Neuronal stem cell (in vitro differentiated cells): ENCODE measurements at regions not wholly inside any gene's neighbourhood (a gene's known extent, or its start where the extent isn't known, plus 50 kb on each side); places are given as distances from the start of the nearest gene placed in this dataset.

ENCODE experiments used
- DNase-seq: peaks from one replicate; pipeline ENCODE4 v3.0.0-alpha.2; 2013; ENCODE audit warnings: low spot score
- H2AFZ ChIP-seq: one replicate; pipeline ENCODE4 v1.6.1; 2013; ENCODE audit warnings: mild to moderate bottlenecking, low read length, inconsistent platforms
- H2AK5ac ChIP-seq: 2 replicates; pipeline ENCODE4 v1.6.1; 2013; ENCODE audit warnings: low read depth, mild to moderate bottlenecking, inconsistent platforms, low read length, moderate library complexity, mixed read lengths
- H2BK120ac ChIP-seq: 2 replicates; pipeline ENCODE4 v1.6.1; 2013; ENCODE audit warnings: low read depth, mild to moderate bottlenecking, inconsistent platforms, low read length, moderate library complexity, mixed read lengths
- H2BK12ac ChIP-seq: one replicate; pipeline ENCODE4 v1.6.1; 2013; ENCODE audit warnings: low read length, inconsistent platforms
- H2BK15ac ChIP-seq: 2 replicates; pipeline ENCODE4 v1.6.1; 2013; ENCODE audit warnings: mild to moderate bottlenecking, low read length, inconsistent platforms, mixed read lengths
- H2BK5ac ChIP-seq: one replicate; pipeline ENCODE4 v1.6.1; 2013; ENCODE audit warnings: inconsistent platforms, mild to moderate bottlenecking, low read length, moderate library complexity
- H3K14ac ChIP-seq: one replicate; pipeline ENCODE4 v1.6.1; 2013; ENCODE audit warnings: low read length, inconsistent platforms
- H3K18ac ChIP-seq: 2 replicates; pipeline ENCODE4 v1.6.1; 2013; ENCODE audit warnings: low read length, inconsistent platforms
- H3K23ac ChIP-seq: 2 replicates; pipeline ENCODE4 v1.6.1; 2013; ENCODE audit warnings: low read depth, mild to moderate bottlenecking, mixed read lengths, low read length, inconsistent platforms; ENCODE audit not compliant: poor library complexity
- H3K27ac ChIP-seq: replicated peaks from 3 replicates; pipeline ENCODE4 v1.5.1; 2013; ENCODE audit warnings: low read length, inconsistent platforms
- H3K27me3 ChIP-seq, 3 experiments: 2 replicates each; pipeline ENCODE4 v1.6.1; 2013; ENCODE audit warnings: low read length in 3 of 3, mild to moderate bottlenecking in 2 of 3, inconsistent platforms in 1 of 3, low read depth in 1 of 3, mixed read lengths in 1 of 3, moderate library complexity in 1 of 3; ENCODE audit not compliant: control insufficient read depth in 3 of 3, insufficient read depth in 3 of 3
- H3K36me3 ChIP-seq, 2 donors: replicated peaks in 1 of 2; 2 replicates each; pipeline ENCODE4 v1.6.1; 2013; ENCODE audit warnings: low read length in 2 of 2; ENCODE audit not compliant: control insufficient read depth in 2 of 2, insufficient read depth in 2 of 2
- H3K4ac ChIP-seq: 2 replicates; pipeline ENCODE4 v1.6.1; 2013; ENCODE audit warnings: inconsistent platforms, mild to moderate bottlenecking, low read length, moderate library complexity
- H3K4me1 ChIP-seq, 2 donors: 1 replicate in 1 of 2; 2 replicates in 1 of 2; pipeline ENCODE4 v1.6.1; 2013; ENCODE audit warnings: low read length in 2 of 2, low read depth in 1 of 2; ENCODE audit not compliant: control insufficient read depth in 2 of 2, insufficient read depth in 1 of 2
- H3K4me2 ChIP-seq: one replicate; pipeline ENCODE4 v1.6.1; 2013; ENCODE audit warnings: mild to moderate bottlenecking, low read length, inconsistent platforms; ENCODE audit not compliant: insufficient read depth, poor library complexity, severe bottlenecking
- H3K4me3 ChIP-seq, 2 donors: 2 replicates each; pipeline ENCODE4 v1.5.1; 2013; ENCODE audit warnings: low read length in 2 of 2, mild to moderate bottlenecking in 2 of 2, inconsistent platforms in 1 of 2, moderate library complexity in 1 of 2
- H3K79me1 ChIP-seq: one replicate; pipeline ENCODE4 v1.6.1; 2013; ENCODE audit warnings: low read depth, mild to moderate bottlenecking, inconsistent platforms, low read length, moderate library complexity
- H3K9ac ChIP-seq: one replicate; pipeline ENCODE4 v1.6.1; 2013; ENCODE audit warnings: mild to moderate bottlenecking, low read depth, low read length, inconsistent platforms; ENCODE audit not compliant: poor library complexity
- H3K9me3 ChIP-seq, 2 donors: replicated peaks in 1 of 2; 2 replicates each; pipeline versions ENCODE3 to v1.6.1; 2013; ENCODE audit warnings: low read length in 2 of 2, mild to moderate bottlenecking in 2 of 2, inconsistent platforms in 1 of 2, low read depth in 1 of 2, mixed read lengths in 1 of 2, moderate library complexity in 1 of 2; ENCODE audit not compliant: control insufficient read depth in 2 of 2, insufficient read depth in 1 of 2
- H4K8ac ChIP-seq: one replicate; pipeline ENCODE4 v1.6.1; 2013; ENCODE audit warnings: low read depth, mild to moderate bottlenecking, inconsistent platforms, low read length, moderate library complexity
- H4K91ac ChIP-seq: one replicate; pipeline ENCODE4 v1.6.1; 2013; ENCODE audit warnings: low read length, low read depth, mild to moderate bottlenecking, inconsistent platforms; ENCODE audit not compliant: poor library complexity
- WGBS, 2 donors: extraction: QIAGEN DNeasy Blood & Tissue Kit; methylation state at CpG; one replicate each; pipeline ENCODE4 v1.1.7; 2013; ENCODE audit warnings: missing lambda C conversion rate in 2 of 2, mixed read lengths in 1 of 2; ENCODE audit not compliant: insufficient read length in 2 of 2, insufficient replicate concordance in 1 of 2; ENCODE audit errors: extremely low coverage in 2 of 2; 5-methylcytosine and 5-hydroxymethylcytosine counted together

- H3K14ac ChIP-seq, result peak overlapping the region; percentile 42
- H2BK12ac ChIP-seq, result no peak overlapping the region
- no peak overlapping the region for H3K4me2 ChIP-seq
- no peak overlapping the region for H3K4me3 ChIP-seq
- no peak overlapping the region for H2BK120ac ChIP-seq
- no peak overlapping the region for H3K9ac ChIP-seq
- no peak overlapping the region for H4K8ac ChIP-seq
- H2BK15ac ChIP-seq, result no peak overlapping the region
- H4K91ac ChIP-seq, result no peak overlapping the region
- peak overlapping the region; percentile 51 for H2AK5ac ChIP-seq
- H3K4ac ChIP-seq, result no peak overlapping the region
- H3K27me3 ChIP-seq, result no peaks in the 10 kb centered on the region
- H3K79me1 ChIP-seq, result no peaks in the 10 kb centered on the region
- H3K27ac ChIP-seq, result no peak overlapping the region
- whole genome bisulfite sequencing, 2 donors, result no CpG with 5 or more reads among the region's 1 CpG
- no peak overlapping the region for H3K18ac ChIP-seq
- H3K36me3 ChIP-seq, result no peaks in the 10 kb centered on the region
- H2BK5ac ChIP-seq, result no peak overlapping the region
- no peak for DNase-seq
- no peak overlapping the region for H2AFZ ChIP-seq
- H3K4me1 ChIP-seq, result peaks cover 6 to 7% of the 10 kb centered on the region in 2 donors
- H3K23ac ChIP-seq, result no peak overlapping the region
- H3K9me3 ChIP-seq, result no peaks in the 10 kb centered on the region
These were observed 51.4 kb upstream of the ID3 start for GRCh38 chr1:23610677-23611076.

GRCh38 chr1:23609971-23610370 lies 50.7 kb upstream of the ID3 start:
- Histone ChIP-seq H2BK12ac (no peak overlapping the region), H2BK5ac (no peak overlapping the region), H4K8ac (no peak overlapping the region), H2AFZ (no peak overlapping the region), H2BK120ac (no peak overlapping the region), H3K27ac (no peak overlapping the region), H3K9ac (no peak overlapping the region), H3K4me3 (no peak overlapping the region), H2AK5ac (no peak overlapping the region), H4K91ac (no peak overlapping the region), H3K79me1 (no peaks in the 10 kb centered on the region), H2BK15ac (no peak overlapping the region), H3K18ac (no peak overlapping the region), H3K23ac (no peak overlapping the region), H3K14ac (no peak overlapping the region), H3K4me1 (peaks cover 6 to 7% of the 10 kb centered on the region in 2 donors), H3K36me3 (no peaks in the 10 kb centered on the region), H3K4me2 (no peak overlapping the region), H3K9me3 (no peaks in the 10 kb centered on the region), H3K4ac (no peak overlapping the region), H3K27me3 (no peaks in the 10 kb centered on the region)
- DNase-seq, result no peak
- no CpG with 5 or more reads among the region's 5 CpGs for WGBS, 2 donors
